ENCODE measurements at regions not wholly inside any gene's neighbourhood (a gene's known extent, or its start where the extent isn't known, plus 50 kb on each side); places are given as distances from the start of the nearest gene placed in this dataset.

DNA sequence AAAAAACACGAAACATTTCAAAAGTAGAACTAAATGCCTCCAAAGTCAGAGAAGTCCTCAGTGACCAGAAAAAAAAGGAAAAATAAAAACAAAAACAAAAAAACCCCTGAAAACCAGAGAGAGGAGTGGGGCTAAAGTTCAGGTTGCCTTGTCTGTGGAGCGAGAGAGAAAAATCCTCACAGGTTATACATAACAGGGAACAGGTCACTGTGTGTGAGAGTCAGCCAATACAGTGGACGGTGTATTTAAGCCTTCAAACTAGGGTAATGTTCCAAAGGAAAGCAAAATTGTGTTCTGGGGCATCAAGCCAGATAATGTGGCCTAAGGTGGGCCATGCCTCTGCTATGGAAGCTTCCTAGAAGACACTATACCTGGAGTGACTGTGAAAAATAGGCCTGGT is 216.1 kb upstream of the SUCLG2 start:
- no peak overlapping the region for H3K27ac Mint-ChIP-seq (ENCODE audit: unreplicated experiment)
- BruUV-seq (replicated peaks) = no TSS peak
- TF ChIP-seq, protein P1, sequence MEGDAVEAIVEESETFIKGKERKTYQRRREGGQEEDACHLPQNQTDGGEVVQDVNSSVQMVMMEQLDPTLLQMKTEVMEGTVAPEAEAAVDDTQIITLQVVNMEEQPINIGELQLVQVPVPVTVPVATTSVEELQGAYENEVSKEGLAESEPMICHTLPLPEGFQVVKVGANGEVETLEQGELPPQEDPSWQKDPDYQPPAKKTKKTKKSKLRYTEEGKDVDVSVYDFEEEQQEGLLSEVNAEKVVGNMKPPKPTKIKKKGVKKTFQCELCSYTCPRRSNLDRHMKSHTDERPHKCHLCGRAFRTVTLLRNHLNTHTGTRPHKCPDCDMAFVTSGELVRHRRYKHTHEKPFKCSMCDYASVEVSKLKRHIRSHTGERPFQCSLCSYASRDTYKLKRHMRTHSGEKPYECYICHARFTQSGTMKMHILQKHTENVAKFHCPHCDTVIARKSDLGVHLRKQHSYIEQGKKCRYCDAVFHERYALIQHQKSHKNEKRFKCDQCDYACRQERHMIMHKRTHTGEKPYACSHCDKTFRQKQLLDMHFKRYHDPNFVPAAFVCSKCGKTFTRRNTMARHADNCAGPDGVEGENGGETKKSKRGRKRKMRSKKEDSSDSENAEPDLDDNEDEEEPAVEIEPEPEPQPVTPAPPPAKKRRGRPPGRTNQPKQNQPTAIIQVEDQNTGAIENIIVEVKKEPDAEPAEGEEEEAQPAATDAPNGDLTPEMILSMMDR (IDR thresholded peaks at IDR 0.05; ENCODE audit: insufficient read depth in 1 of 2, low read depth in 1 of 2, low read length in 1 of 2, severe bottlenecking in 1 of 2, unreplicated experiment in 1 of 2) = no peak

GRCh38 chr3:67866571-67866970 is 212.2 kb upstream of the SUCLG2 start:
- Mint-ChIP-seq H3K27ac (ENCODE audit: unreplicated experiment) (no peak overlapping the region), H3K4me1 (ENCODE audit: low read depth, unreplicated experiment) (no peaks in the 10 kb centered on the region), H3K9me3 (ENCODE audit: unreplicated experiment) (no peaks in the 10 kb centered on the region), H3K4me3 (ENCODE audit: unreplicated experiment) (no peak overlapping the region), H3K27me3 (ENCODE audit: insufficient read depth, unreplicated experiment) (no peaks in the 10 kb centered on the region), H3K36me3 (ENCODE audit: insufficient read depth, unreplicated experiment) (no peaks in the 10 kb centered on the region)
- CTCF ChIA-PET = no interaction called here
- POLR2A ChIA-PET = no interaction called here
- Histone ChIP-seq H3K4me3 (ENCODE audit: low read depth, low read length) (no peak overlapping the region), H3K9me3 (no peaks in the 10 kb centered on the region), H3K36me3 (ENCODE audit: control insufficient read depth, insufficient read depth, low read length) (no peaks in the 10 kb centered on the region), H3K27me3 (replicated peaks; ENCODE audit: control insufficient read depth, insufficient read depth, low read length) (no peaks in the 10 kb centered on the region), H3K4me1 (no peaks in the 10 kb centered on the region)
- TF ChIP-seq, protein P1 (IDR thresholded peaks at IDR 0.05; ENCODE audit: insufficient read depth in 1 of 2, low read depth in 1 of 2, low read length in 1 of 2, severe bottlenecking in 1 of 2, unreplicated experiment in 1 of 2) = no peak
- no peak for DNase-seq
- intact Hi-C loops (cut with micrococcal nuclease; ENCODE audit: unreplicated experiment) = no loop called here
- no TSS peak for BruUV-seq (replicated peaks)

More for the DNA sequence above, 216.1 kb upstream of the SUCLG2 start:
- CTCF ChIA-PET = no interaction called here
- H3K4me1 Mint-ChIP-seq (ENCODE audit: low read depth, unreplicated experiment) = no peaks in the 10 kb centered on the region
- intact Hi-C loops (cut with micrococcal nuclease; ENCODE audit: unreplicated experiment) = no loop called here
- Histone ChIP-seq H3K36me3 (ENCODE audit: control insufficient read depth, insufficient read depth, low read length) (no peaks in the 10 kb centered on the region), H3K27me3 (replicated peaks; ENCODE audit: control insufficient read depth, insufficient read depth, low read length) (no peaks in the 10 kb centered on the region), H3K4me1 (no peaks in the 10 kb centered on the region), H3K9me3 (no peaks in the 10 kb centered on the region), H3K4me3 (ENCODE audit: low read depth, low read length) (no peak overlapping the region)
- no peaks in the 10 kb centered on the region for H3K36me3 Mint-ChIP-seq (ENCODE audit: insufficient read depth, unreplicated experiment)
- no peak overlapping the region for H3K4me3 Mint-ChIP-seq (ENCODE audit: unreplicated experiment)
- no peaks in the 10 kb centered on the region for H3K9me3 Mint-ChIP-seq (ENCODE audit: unreplicated experiment)
- H3K27me3 Mint-ChIP-seq (ENCODE audit: insufficient read depth, unreplicated experiment) = peaks cover under 1% of the 10 kb centered on the region
- POLR2A ChIA-PET = no interaction called here
- no peak for DNase-seq

GRCh38 chr3:67864587-67865183 is 210.3 kb upstream of the SUCLG2 start:
- no peaks in the 10 kb centered on the region for H3K36me3 Mint-ChIP-seq (ENCODE audit: insufficient read depth, unreplicated experiment)
- BruUV-seq (replicated peaks) = no TSS peak

More at GRCh38 chr3:67864587-67865183, 210.3 kb upstream of the SUCLG2 start:
- H3K36me3 ChIP-seq (ENCODE audit: control insufficient read depth, insufficient read depth, low read length) = no peaks in the 10 kb centered on the region
- intact Hi-C loops (cut with micrococcal nuclease; ENCODE audit: unreplicated experiment) = loop anchor here (1.0 to 5.0 kb wide), 2 partner anchors 45 to 482 kb away; no protein-coding TSS in a partner anchor
- Mint-ChIP-seq H3K27ac (ENCODE audit: unreplicated experiment) (no peak overlapping the region), H3K9me3 (ENCODE audit: unreplicated experiment) (no peaks in the 10 kb centered on the region), H3K4me3 (ENCODE audit: unreplicated experiment) (no peak overlapping the region), H3K4me1 (ENCODE audit: low read depth, unreplicated experiment) (no peaks in the 10 kb centered on the region), H3K27me3 (ENCODE audit: insufficient read depth, unreplicated experiment) (no peaks in the 10 kb centered on the region)
- H3K27me3 ChIP-seq (replicated peaks; ENCODE audit: control insufficient read depth, insufficient read depth, low read length) = no peaks in the 10 kb centered on the region; the same call in 1 of the 2 replicates
- ChIA-PET POLR2A (no interaction called here), CTCF (no interaction called here)
- TF ChIP-seq, protein P1 (IDR thresholded peaks at IDR 0.05; ENCODE audit: insufficient read depth in 1 of 2, low read depth in 1 of 2, low read length in 1 of 2, severe bottlenecking in 1 of 2, unreplicated experiment in 1 of 2) = no peak
- no peak overlapping the region for H3K4me3 ChIP-seq (ENCODE audit: low read depth, low read length)
- no peak for DNase-seq
- no peaks in the 10 kb centered on the region for H3K9me3 ChIP-seq
- H3K4me1 ChIP-seq = no peaks in the 10 kb centered on the region
